IMR-90 (cell line): ENCODE measurements at regions not wholly inside any gene's neighbourhood (a gene's known extent, or its start where the extent isn't known, plus 50 kb on each side); places are given as distances from the start of the nearest gene placed in this dataset.

Source experiments
- ATAC-seq: fragments of 200-7000 bp; cut with Tn5 transposase; 2 replicates; pipeline ENCODE4 v1.9.1; 2020; ENCODE audit warnings: low read depth, mild to moderate bottlenecking, moderate library complexity
- BruUV-seq: library from RNA; stranded (reverse); fragments of 400-500 nt; replicated peaks from 2 replicates; lab custom pipeline; 2021; lab: Mats Ljungman, UMichigan
- CTCF ChIA-PET: fragments of 300-600 bp; formaldehyde crosslinking; extraction: SDS; loops from one replicate; lab custom pipeline; 2021; ENCODE audit warnings: antibody characterized with exemption; lab: Yijun Ruan, JAX
- POLR2A ChIA-PET: fragments of 300-600 bp; sonication (Branson Sonifier 250); formaldehyde crosslinking; loops from one replicate; lab custom pipeline; 2022; ENCODE audit warnings: antibody characterized with exemption; ENCODE audit not compliant: unreplicated experiment; lab: Charles Lee
- DNase-seq: peaks from one replicate; pipeline ENCODE4 v3.0.0; 2013
- H2AFZ ChIP-seq: replicated peaks from 2 replicates; pipeline ENCODE3; 2013; ENCODE audit warnings: low read length, mild to moderate bottlenecking; ENCODE audit not compliant: poor library complexity
- H2AK5ac ChIP-seq: 2 replicates; pipeline ENCODE4 v1.6.1; 2013; ENCODE audit warnings: low read depth, low read length, inconsistent platforms
- H2AK9ac ChIP-seq: replicated peaks from 2 replicates; pipeline ENCODE3; 2013; ENCODE audit warnings: mild to moderate bottlenecking, low read depth, low read length, moderate library complexity; ENCODE audit not compliant: poor library complexity
- H2BK120ac ChIP-seq: 2 replicates; pipeline ENCODE4 v1.6.1; 2013; ENCODE audit warnings: low read depth, low read length, inconsistent platforms
- H2BK15ac ChIP-seq: 3 replicates; pipeline ENCODE4 v1.6.1; 2013; ENCODE audit warnings: low read depth, low read length, inconsistent platforms
- H2BK20ac ChIP-seq: 2 replicates; pipeline ENCODE4 v1.6.1; 2013; ENCODE audit warnings: low read depth, mild to moderate bottlenecking, inconsistent platforms, low read length, moderate library complexity
- H2BK5ac ChIP-seq: 2 replicates; pipeline ENCODE4 v1.6.1; 2013; ENCODE audit warnings: mild to moderate bottlenecking, low read depth, low read length, inconsistent platforms; ENCODE audit not compliant: poor library complexity, severe bottlenecking
- H3K14ac ChIP-seq: replicated peaks from 2 replicates; pipeline ENCODE4 v1.6.1; 2013; ENCODE audit warnings: low read depth, low read length, inconsistent platforms
- H3K18ac ChIP-seq: 2 replicates; pipeline ENCODE4 v1.6.1; 2013; ENCODE audit warnings: low read depth, low read length, control low read depth
- H3K23ac ChIP-seq: 2 replicates; pipeline ENCODE4 v1.6.1; 2013; ENCODE audit warnings: low read depth, low read length, inconsistent platforms
- H3K27ac ChIP-seq: 2 replicates; pipeline ENCODE4 v1.5.1; 2013; ENCODE audit warnings: mild to moderate bottlenecking, control low read depth, low read length; ENCODE audit not compliant: insufficient read depth
- H3K27me3 ChIP-seq: 2 replicates; pipeline ENCODE4 v1.6.1; 2013; ENCODE audit warnings: low read length; ENCODE audit not compliant: control insufficient read depth, insufficient read depth
- H3K36me3 ChIP-seq: 2 replicates; pipeline ENCODE4 v1.6.1; 2013; ENCODE audit warnings: low read length, mixed read lengths; ENCODE audit not compliant: control insufficient read depth, insufficient read depth
- H3K4ac ChIP-seq: 2 replicates; pipeline ENCODE4 v1.6.1; 2013; ENCODE audit warnings: low read depth, low read length, inconsistent platforms
- H3K4me1 ChIP-seq: 2 replicates; pipeline ENCODE4 v1.6.1; 2013; ENCODE audit warnings: low read length, mixed read lengths; ENCODE audit not compliant: control insufficient read depth, insufficient read depth
- H3K4me2 ChIP-seq: 2 replicates; pipeline ENCODE4 v1.6.1; 2013; ENCODE audit warnings: low read depth, mild to moderate bottlenecking, control low read depth, low read length, moderate library complexity
- H3K4me3 ChIP-seq: 2 replicates; pipeline ENCODE4 v1.5.1; 2013; ENCODE audit warnings: low read depth, mild to moderate bottlenecking, control low read depth, low read length, moderate library complexity; ENCODE audit not compliant: insufficient read depth
- H3K56ac ChIP-seq: 2 replicates; pipeline ENCODE4 v1.6.1; 2013; ENCODE audit warnings: low read length, inconsistent platforms; ENCODE audit not compliant: insufficient read depth; ENCODE audit errors: extremely low read depth
- H3K79me1 ChIP-seq, 2 experiments: 2 replicates each; pipeline ENCODE4 v1.6.1; 2013; ENCODE audit warnings: low read length in 2 of 2, inconsistent platforms in 1 of 2, low read depth in 1 of 2
- H3K9ac ChIP-seq: 2 replicates; pipeline ENCODE4 v1.6.1; 2013; ENCODE audit warnings: low read depth, low read length, control low read depth
- H3K9me1 ChIP-seq: 2 replicates; pipeline ENCODE4 v1.6.1; 2013; ENCODE audit warnings: low read length, inconsistent platforms; ENCODE audit not compliant: insufficient read depth
- H3K9me3 ChIP-seq: 2 replicates; pipeline ENCODE4 v1.6.1; 2013; ENCODE audit warnings: low read length; ENCODE audit not compliant: control insufficient read depth, insufficient read depth
- H4K20me1 ChIP-seq: 2 replicates; pipeline ENCODE4 v1.6.1; 2013; ENCODE audit warnings: low read length, inconsistent platforms; ENCODE audit not compliant: insufficient read depth
- H4K5ac ChIP-seq: 2 replicates; pipeline ENCODE4 v1.6.1; 2013; ENCODE audit warnings: mild to moderate bottlenecking, low read depth, low read length, control low read depth
- H4K8ac ChIP-seq, 2 experiments: 2 replicates each; pipeline ENCODE4 v1.6.1; 2013; ENCODE audit warnings: low read depth in 2 of 2, low read length in 2 of 2, control low read depth in 1 of 2, inconsistent platforms in 1 of 2
- H4K91ac ChIP-seq: 2 replicates; pipeline ENCODE4 v1.6.1; 2013; ENCODE audit warnings: low read depth, low read length, inconsistent platforms; ENCODE audit not compliant: insufficient read depth
- BHLHE40 ChIP-seq: fragments of 150-350 bp; IDR thresholded peaks from 2 replicates; pipeline ENCODE4 v1.6.1; 2016; ENCODE audit warnings: mild to moderate bottlenecking, low read depth, low read length
- CEBPB ChIP-seq: IDR thresholded peaks from 2 replicates; pipeline ENCODE4 v1.6.1; 2012; ENCODE audit warnings: low read depth, low read length, improper control_type of control experiment
- CHD1 ChIP-seq: IDR thresholded peaks from 2 replicates; pipeline ENCODE4 v1.6.1; 2012; ENCODE audit warnings: low read depth, low read length, improper control_type of control experiment
- CTCF ChIP-seq: conservative IDR thresholded peaks from 2 replicates; pipeline ENCODE4 v1.5.1; 2012; ENCODE audit warnings: mild to moderate bottlenecking, low read depth, low read length, improper control_type of control experiment
- ELK1 ChIP-seq: fragments of 150-350 bp; IDR thresholded peaks from 2 replicates; pipeline ENCODE4 v1.6.1; 2016; ENCODE audit warnings: low read depth, mild to moderate bottlenecking, low read length, moderate library complexity, borderline replicate concordance
- FOS ChIP-seq: fragments of 150-350 bp; IDR thresholded peaks from 2 replicates; pipeline ENCODE4 v1.6.1; 2016; ENCODE audit warnings: low read depth, low read length
- MAFK ChIP-seq: IDR thresholded peaks from 2 replicates; pipeline ENCODE4 v1.6.1; 2012; ENCODE audit warnings: low read depth, low read length, improper control_type of control experiment
- MAZ ChIP-seq: IDR thresholded peaks from 2 replicates; pipeline ENCODE4 v1.6.1; 2012; ENCODE audit warnings: low read depth, mild to moderate bottlenecking, low read length, improper control_type of control experiment, moderate library complexity, borderline replicate concordance
- MXI1 ChIP-seq: IDR thresholded peaks from 2 replicates; pipeline ENCODE4 v1.6.1; 2012; ENCODE audit warnings: low read depth, mild to moderate bottlenecking, low read length, moderate library complexity, borderline replicate concordance
- NFE2L2 ChIP-seq: fragments of 150-350 bp; IDR thresholded peaks from 2 replicates; pipeline ENCODE4 v1.6.1; 2016; ENCODE audit warnings: low read depth, mild to moderate bottlenecking, low read length
- POLR2A ChIP-seq: IDR thresholded peaks from 2 replicates; pipeline ENCODE4 v1.6.1; 2012; ENCODE audit warnings: mild to moderate bottlenecking, low read depth, low read length
- RAD21 ChIP-seq: IDR thresholded peaks from 2 replicates; pipeline ENCODE4 v1.6.1; 2012; ENCODE audit warnings: low read length, improper control_type of control experiment
- RCOR1 ChIP-seq: IDR thresholded peaks from 2 replicates; pipeline ENCODE4 v1.6.1; 2012; ENCODE audit warnings: mild to moderate bottlenecking, low read length, improper control_type of control experiment; ENCODE audit not compliant: insufficient replicate concordance
- RFX5 ChIP-seq: IDR thresholded peaks from 2 replicates; pipeline ENCODE4 v1.8.0; 2012; ENCODE audit warnings: low read depth, mild to moderate bottlenecking, low read length, moderate library complexity
- SMC3 ChIP-seq: fragments of 150-350 bp; IDR thresholded peaks from 2 replicates; pipeline ENCODE4 v1.6.1; 2016; ENCODE audit warnings: low read depth, mild to moderate bottlenecking, antibody characterized with exemption, low read length, moderate library complexity
- USF2 ChIP-seq: fragments of 150-350 bp; IDR thresholded peaks from 2 replicates; pipeline ENCODE4 v1.6.1; 2017; ENCODE audit warnings: mild to moderate bottlenecking, antibody characterized with exemption, low read length, low read depth
- WGBS, 2 experiments: methylation state at CpG; one replicate each; pipeline versions ENCODE4 v1.1.5 to v1.1.7; 2013; ENCODE audit warnings: missing lambda C conversion rate in 2 of 2; ENCODE audit not compliant: insufficient read length in 1 of 2; ENCODE audit errors: extremely low coverage in 2 of 2; 5-methylcytosine and 5-hydroxymethylcytosine counted together
- dilution Hi-C: fragments of 300-500 bp; cut with HindIII; formaldehyde crosslinking; loops from one replicate; pipeline ENCODE4 v1.14.3; 2018; ENCODE audit warnings: low sequenced_read_pairs; ENCODE audit not compliant: unreplicated experiment
- in situ Hi-C: fragments of 300-500 bp; cut with MboI; formaldehyde crosslinking; loops from 3 replicates; pipeline ENCODE4 v1.14.3; 2019; ENCODE audit warnings: low sequenced_read_pairs, inconsistent platforms, mixed read lengths
- intact Hi-C: fragments of 100-400 bp; cut with micrococcal nuclease; formaldehyde crosslinking; loops from 2 replicates; pipeline ENCODE4 v1.10.0; 2022

GRCh38 chr2:49857371-49858112, 703.2 kb upstream of the FSHR start:
- CTCF ChIA-PET = interaction anchor here (0.9 kb wide), 2 partner anchors 16 to 53 kb away, joined by 3 to 4 read pairs; no protein-coding TSS in a partner anchor
- no TSS peak for BruUV-seq
- Histone ChIP-seq H3K56ac (no peak overlapping the region), H3K14ac (no peak overlapping the region), H2AK5ac (no peak overlapping the region), H3K9me1 (no peaks in the 10 kb centered on the region), H2BK20ac (no peak overlapping the region), H3K9me3 (peaks cover 11% of the 10 kb centered on the region), H2AFZ (no peak overlapping the region), H3K4me2 (no peak overlapping the region), H4K91ac (no peak overlapping the region), H3K36me3 (no peaks in the 10 kb centered on the region), H4K20me1 (no peaks in the 10 kb centered on the region), H3K23ac (no peak overlapping the region), H3K9ac (no peak overlapping the region), H3K27ac (no peak overlapping the region), H3K79me1 (no peaks in the 10 kb centered on the region), H4K5ac (no peak overlapping the region), H2BK5ac (no peak overlapping the region), H3K4me1 (no peaks in the 10 kb centered on the region), H2BK120ac (no peak overlapping the region), H3K4me3 (no peak overlapping the region), H3K27me3 (no peaks in the 10 kb centered on the region), H2BK15ac (no peak overlapping the region), H3K18ac (no peak overlapping the region), H2AK9ac (no peak overlapping the region), H3K4ac (no peak overlapping the region), H4K8ac (no peak overlapping the region)
- no peak for TF ChIP-seq CEBPB
- no peak for TF ChIP-seq USF2
- TF ChIP-seq ELK1 = no peak
- TF ChIP-seq FOS = no peak
- no peak for TF ChIP-seq CHD1
- no peak for TF ChIP-seq MAZ
- TF ChIP-seq RFX5 = no peak
- TF ChIP-seq NFE2L2 = no peak
- no peak for TF ChIP-seq MXI1
- TF ChIP-seq SMC3 = no peak
- TF ChIP-seq BHLHE40 = no peak
- no peak for TF ChIP-seq POLR2A
- no peak for TF ChIP-seq RAD21
- no peak for TF ChIP-seq RCOR1
- no peak for TF ChIP-seq CTCF
- TF ChIP-seq MAFK = no peak
- no CpG with 5 or more reads among the region's 2 CpGs for WGBS, 2 experiments
- POLR2A ChIA-PET = no interaction called here
- DNase-seq (no peak), ATAC-seq (no peak)
- intact Hi-C loops = no loop called here
- dilution Hi-C loops = no loop called here
- in situ Hi-C loops = no loop called here
